ENCODE measurements at regions not wholly inside any gene's neighbourhood (a gene's known extent, or its start where the extent isn't known, plus 50 kb on each side); places are given as distances from the start of the nearest gene placed in this dataset.

DNA sequence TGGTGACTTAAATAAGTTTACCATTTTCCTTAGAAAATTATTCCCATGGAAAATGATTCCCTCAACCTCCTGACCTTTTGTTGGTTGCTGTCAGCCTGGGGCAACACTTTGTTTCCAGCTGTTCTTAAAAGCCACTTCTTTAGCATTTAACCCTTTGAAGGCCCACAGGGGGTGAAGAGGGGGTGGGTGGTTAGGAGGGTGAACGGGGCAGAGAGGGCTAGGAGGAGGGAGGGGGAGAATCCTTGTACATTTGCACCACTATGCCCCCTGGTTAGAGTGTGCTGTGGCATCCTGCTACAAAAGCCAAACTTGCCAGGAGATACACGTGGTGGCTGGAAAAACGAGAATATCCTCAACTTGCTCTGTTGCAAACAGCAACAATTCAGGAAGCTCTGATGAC lies 273.2 kb upstream of the RGMA start:
- TF ChIP-seq, protein P1, sequence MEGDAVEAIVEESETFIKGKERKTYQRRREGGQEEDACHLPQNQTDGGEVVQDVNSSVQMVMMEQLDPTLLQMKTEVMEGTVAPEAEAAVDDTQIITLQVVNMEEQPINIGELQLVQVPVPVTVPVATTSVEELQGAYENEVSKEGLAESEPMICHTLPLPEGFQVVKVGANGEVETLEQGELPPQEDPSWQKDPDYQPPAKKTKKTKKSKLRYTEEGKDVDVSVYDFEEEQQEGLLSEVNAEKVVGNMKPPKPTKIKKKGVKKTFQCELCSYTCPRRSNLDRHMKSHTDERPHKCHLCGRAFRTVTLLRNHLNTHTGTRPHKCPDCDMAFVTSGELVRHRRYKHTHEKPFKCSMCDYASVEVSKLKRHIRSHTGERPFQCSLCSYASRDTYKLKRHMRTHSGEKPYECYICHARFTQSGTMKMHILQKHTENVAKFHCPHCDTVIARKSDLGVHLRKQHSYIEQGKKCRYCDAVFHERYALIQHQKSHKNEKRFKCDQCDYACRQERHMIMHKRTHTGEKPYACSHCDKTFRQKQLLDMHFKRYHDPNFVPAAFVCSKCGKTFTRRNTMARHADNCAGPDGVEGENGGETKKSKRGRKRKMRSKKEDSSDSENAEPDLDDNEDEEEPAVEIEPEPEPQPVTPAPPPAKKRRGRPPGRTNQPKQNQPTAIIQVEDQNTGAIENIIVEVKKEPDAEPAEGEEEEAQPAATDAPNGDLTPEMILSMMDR (IDR thresholded peaks at IDR 0.05) = no peak
- no peak for TF ChIP-seq CREM (CRISPR knock-in tag; IDR thresholded peaks at IDR 0.05)
- TF ChIP-seq, protein P2, sequence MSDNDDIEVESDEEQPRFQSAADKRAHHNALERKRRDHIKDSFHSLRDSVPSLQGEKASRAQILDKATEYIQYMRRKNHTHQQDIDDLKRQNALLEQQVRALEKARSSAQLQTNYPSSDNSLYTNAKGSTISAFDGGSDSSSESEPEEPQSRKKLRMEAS (CRISPR knock-in tag; IDR thresholded peaks at IDR 0.05) = no peak; the same call in 1 of the 2 replicates
- TF ChIP-seq, protein P3, sequence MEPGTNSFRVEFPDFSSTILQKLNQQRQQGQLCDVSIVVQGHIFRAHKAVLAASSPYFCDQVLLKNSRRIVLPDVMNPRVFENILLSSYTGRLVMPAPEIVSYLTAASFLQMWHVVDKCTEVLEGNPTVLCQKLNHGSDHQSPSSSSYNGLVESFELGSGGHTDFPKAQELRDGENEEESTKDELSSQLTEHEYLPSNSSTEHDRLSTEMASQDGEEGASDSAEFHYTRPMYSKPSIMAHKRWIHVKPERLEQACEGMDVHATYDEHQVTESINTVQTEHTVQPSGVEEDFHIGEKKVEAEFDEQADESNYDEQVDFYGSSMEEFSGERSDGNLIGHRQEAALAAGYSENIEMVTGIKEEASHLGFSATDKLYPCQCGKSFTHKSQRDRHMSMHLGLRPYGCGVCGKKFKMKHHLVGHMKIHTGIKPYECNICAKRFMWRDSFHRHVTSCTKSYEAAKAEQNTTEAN (CRISPR knock-in tag; IDR thresholded peaks at IDR 0.05) = no peak
